IPS-18a (cell line): ENCODE measurements at regions not wholly inside any gene's neighbourhood (a gene's known extent, or its start where the extent isn't known, plus 50 kb on each side); places are given as distances from the start of the nearest gene placed in this dataset.

ENCODE experiments used
- H3K27ac ChIP-seq: one replicate; pipeline ENCODE4 v1.5.1; 2013; ENCODE audit warnings: low read length
- H3K27me3 ChIP-seq: one replicate; pipeline ENCODE4 v1.6.1; 2013; ENCODE audit warnings: mild to moderate bottlenecking, low read length; ENCODE audit not compliant: control insufficient read depth, insufficient read depth
- H3K36me3 ChIP-seq: one replicate; pipeline ENCODE4 v1.6.1; 2013; ENCODE audit warnings: low read depth, low read length; ENCODE audit not compliant: control insufficient read depth
- H3K4me1 ChIP-seq: one replicate; pipeline ENCODE4 v1.6.1; 2013; ENCODE audit warnings: low read depth, low read length; ENCODE audit not compliant: control insufficient read depth
- H3K4me3 ChIP-seq: one replicate; pipeline ENCODE4 v1.5.1; 2013; ENCODE audit warnings: low read length
- H3K9ac ChIP-seq: one replicate; pipeline ENCODE4 v1.6.1; 2013; ENCODE audit warnings: mild to moderate bottlenecking, low read length, moderate library complexity
- H3K9me3 ChIP-seq: one replicate; pipeline ENCODE4 v1.6.1; 2013; ENCODE audit warnings: low read depth, low read length; ENCODE audit not compliant: control insufficient read depth

DNA sequence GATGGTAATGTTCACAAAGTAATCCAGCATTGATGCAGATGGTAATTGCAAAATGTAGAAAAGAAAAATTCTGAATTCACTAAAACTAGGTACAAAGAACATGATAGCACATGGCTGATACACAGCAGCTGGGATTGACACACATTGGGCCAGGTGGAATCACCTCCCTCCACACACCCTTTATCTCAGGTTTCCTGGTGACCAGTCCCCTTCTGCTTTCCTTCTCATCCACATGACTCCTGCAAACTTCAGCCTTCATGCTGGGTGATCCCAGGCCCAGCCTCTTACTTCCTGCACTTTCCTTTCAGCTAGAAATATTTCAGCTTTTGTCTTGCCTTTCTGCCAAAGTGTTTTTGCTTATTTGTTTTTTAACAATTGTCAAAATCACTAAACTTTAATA is 246.9 kb downstream of the LNPK start:
- Histone ChIP-seq H3K9ac (no peak overlapping the region), H3K4me3 (no peak overlapping the region), H3K27me3 (peaks cover 6% of the 10 kb centered on the region)

DNA sequence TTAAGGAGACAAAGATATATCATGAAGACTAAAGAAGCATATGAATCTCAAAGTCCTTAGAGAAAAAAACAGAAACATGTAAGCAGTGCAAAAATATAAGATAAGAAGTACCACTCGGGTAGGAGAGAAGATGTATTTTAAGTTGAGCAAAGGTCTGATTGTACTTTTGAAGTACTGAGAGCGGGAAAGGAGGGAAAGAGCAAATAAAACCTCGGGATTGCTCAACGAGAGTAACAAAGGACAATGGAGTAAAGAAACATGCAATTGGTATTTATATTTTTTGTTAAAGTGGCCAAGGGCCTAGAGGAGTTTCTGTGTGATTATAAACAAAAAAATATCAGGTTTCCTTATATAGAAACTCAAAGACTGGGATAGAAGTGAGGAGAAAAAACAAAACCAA is 251.9 kb downstream of the LNPK start:
- H3K4me1 ChIP-seq, result peaks cover 3% of the 10 kb centered on the region
- no peak overlapping the region for H3K4me3 ChIP-seq
- H3K9ac ChIP-seq, result no peak overlapping the region
- no peaks in the 10 kb centered on the region for H3K36me3 ChIP-seq
- no peak overlapping the region for H3K27ac ChIP-seq
- H3K27me3 ChIP-seq, result no peaks in the 10 kb centered on the region
- H3K9me3 ChIP-seq, result no peaks in the 10 kb centered on the region

More for the DNA sequence above, 246.9 kb downstream of the LNPK start:
- H3K4me1 ChIP-seq, result peaks cover 5% of the 10 kb centered on the region
- no peak overlapping the region for H3K27ac ChIP-seq
- H3K9me3 ChIP-seq, result no peaks in the 10 kb centered on the region
- no peaks in the 10 kb centered on the region for H3K36me3 ChIP-seq

DNA sequence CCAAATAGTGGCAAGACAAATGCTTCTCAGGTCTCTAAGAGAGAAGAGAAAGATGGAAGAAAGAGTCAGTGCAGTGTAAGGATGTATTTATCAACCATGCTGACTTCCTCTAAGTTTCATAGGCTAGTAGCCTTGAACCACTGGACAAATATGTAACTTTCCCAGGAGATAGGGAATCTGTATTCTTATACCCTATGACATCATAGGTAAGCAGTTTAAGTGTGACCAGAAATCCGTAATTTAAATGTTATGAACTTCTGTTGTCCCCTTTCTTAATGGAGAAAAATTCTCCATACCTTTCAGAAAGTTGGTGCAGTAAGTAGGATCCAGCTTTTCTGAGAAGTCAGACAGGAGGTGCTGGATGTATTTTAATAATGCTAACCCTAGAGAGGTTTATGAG is 256.2 kb downstream of the LNPK start:
- H3K27ac ChIP-seq, result no peak overlapping the region

DNA sequence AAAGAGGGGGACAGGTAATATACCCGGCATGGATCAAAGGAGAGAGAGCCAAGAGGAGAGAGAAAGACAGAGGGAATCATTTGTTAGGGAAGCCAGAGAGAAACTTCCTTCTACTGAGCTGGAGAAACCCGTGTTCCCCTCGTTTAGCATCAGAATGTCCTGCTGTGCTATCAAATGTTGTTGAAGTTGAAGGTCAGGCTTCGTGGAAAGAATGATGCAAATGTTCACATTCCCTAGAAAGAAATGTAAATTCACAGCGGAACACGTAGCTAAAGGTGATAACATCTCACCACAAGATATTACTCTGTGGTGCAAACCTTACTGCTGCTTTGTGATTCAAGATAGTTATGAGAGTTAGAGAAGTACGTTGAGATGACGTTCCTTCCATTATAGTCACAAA is 258.1 kb downstream of the LNPK start:
- Histone ChIP-seq H3K4me3 (peak overlapping the region; percentile 7), H3K9me3 (no peaks in the 10 kb centered on the region), H3K36me3 (no peaks in the 10 kb centered on the region), H3K27ac (no peak overlapping the region), H3K9ac (no peak overlapping the region), H3K4me1 (peaks cover 10% of the 10 kb centered on the region), H3K27me3 (no peaks in the 10 kb centered on the region)

More for the DNA sequence above, 256.2 kb downstream of the LNPK start:
- no peak overlapping the region for H3K4me3 ChIP-seq
- H3K9ac ChIP-seq, result no peak overlapping the region
- peaks cover 10% of the 10 kb centered on the region for H3K4me1 ChIP-seq
- H3K27me3 ChIP-seq, result no peaks in the 10 kb centered on the region
- no peaks in the 10 kb centered on the region for H3K9me3 ChIP-seq
- no peaks in the 10 kb centered on the region for H3K36me3 ChIP-seq

- Histone ChIP-seq H3K9ac (no peak overlapping the region), H3K27ac (no peak overlapping the region), H3K4me1 (peaks cover 10% of the 10 kb centered on the region), H3K27me3 (no peaks in the 10 kb centered on the region), H3K9me3 (no peaks in the 10 kb centered on the region), H3K36me3 (no peaks in the 10 kb centered on the region), H3K4me3 (no peak overlapping the region)
Measured at GRCh38 chr2:175743011-175743410, 259.1 kb downstream of the LNPK start.

- Histone ChIP-seq H3K9me3 (no peaks in the 10 kb centered on the region), H3K27ac (no peak overlapping the region), H3K4me3 (no peak overlapping the region), H3K36me3 (no peaks in the 10 kb centered on the region), H3K4me1 (peaks cover 10% of the 10 kb centered on the region), H3K27me3 (no peaks in the 10 kb centered on the region), H3K9ac (no peak overlapping the region)
Measured at GRCh38 chr2:175742367-175742766, 259.7 kb downstream of the LNPK start.

DNA sequence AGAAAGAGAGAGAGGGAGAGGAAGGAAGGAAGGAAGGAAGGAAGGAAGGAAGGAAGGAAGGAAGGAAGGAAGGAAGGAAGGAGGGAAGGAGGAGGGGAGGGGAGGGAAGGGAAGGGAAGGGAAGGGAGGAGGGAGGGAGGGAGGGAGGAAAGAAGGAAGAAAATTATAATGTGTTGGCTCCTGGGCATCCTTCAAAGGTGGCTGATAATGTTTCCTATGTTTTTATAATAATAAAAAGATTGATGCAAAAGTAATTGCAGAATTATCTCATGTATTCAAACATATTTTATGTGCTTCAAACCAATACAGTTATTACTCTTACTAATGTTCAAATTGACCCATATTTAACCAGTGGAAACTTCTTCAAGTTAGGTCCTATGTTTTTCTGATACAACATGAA is 260.9 kb downstream of the LNPK start:
- H3K36me3 ChIP-seq, result no peaks in the 10 kb centered on the region
- H3K4me1 ChIP-seq, result peaks cover 10% of the 10 kb centered on the region
- no peak overlapping the region for H3K27ac ChIP-seq
- no peaks in the 10 kb centered on the region for H3K27me3 ChIP-seq
- H3K9ac ChIP-seq, result no peak overlapping the region
- H3K4me3 ChIP-seq, result no peak overlapping the region
- H3K9me3 ChIP-seq, result no peaks in the 10 kb centered on the region

DNA sequence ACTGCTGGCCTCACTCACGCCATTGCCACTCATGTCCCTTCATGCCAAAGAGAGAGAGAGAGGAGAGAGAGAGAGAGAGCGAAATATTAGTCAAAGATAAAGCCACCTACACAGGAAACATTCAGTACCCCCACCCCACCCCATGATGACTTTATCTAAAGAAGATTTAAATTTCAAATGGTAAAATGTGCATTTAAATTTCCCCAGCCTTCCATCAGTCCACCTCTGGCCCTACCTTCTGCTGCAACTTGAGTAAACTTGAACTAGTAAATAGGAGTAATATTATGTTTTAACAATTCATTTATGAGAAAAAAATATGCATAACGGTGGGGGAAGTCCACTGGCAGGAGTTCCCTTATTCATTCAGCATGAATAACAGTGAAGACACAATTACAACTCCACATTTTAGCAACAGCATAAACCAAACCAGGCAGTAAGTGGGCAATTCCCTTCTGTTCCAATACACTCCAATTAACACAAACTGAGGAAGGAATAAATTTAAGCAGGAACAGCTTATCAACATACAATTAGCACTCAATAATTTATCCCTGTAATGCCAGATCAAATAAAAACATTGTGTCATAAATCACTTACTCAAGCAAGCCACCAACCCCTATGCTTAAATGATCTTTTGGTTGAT is 264.2 kb downstream of the LNPK start:
- H3K36me3 ChIP-seq, result no peaks in the 10 kb centered on the region
- H3K9ac ChIP-seq, result no peak overlapping the region
- no peak overlapping the region for H3K27ac ChIP-seq
- peaks cover 4% of the 10 kb centered on the region for H3K4me1 ChIP-seq
- no peaks in the 10 kb centered on the region for H3K9me3 ChIP-seq
- no peaks in the 10 kb centered on the region for H3K27me3 ChIP-seq
- no peak overlapping the region for H3K4me3 ChIP-seq

DNA sequence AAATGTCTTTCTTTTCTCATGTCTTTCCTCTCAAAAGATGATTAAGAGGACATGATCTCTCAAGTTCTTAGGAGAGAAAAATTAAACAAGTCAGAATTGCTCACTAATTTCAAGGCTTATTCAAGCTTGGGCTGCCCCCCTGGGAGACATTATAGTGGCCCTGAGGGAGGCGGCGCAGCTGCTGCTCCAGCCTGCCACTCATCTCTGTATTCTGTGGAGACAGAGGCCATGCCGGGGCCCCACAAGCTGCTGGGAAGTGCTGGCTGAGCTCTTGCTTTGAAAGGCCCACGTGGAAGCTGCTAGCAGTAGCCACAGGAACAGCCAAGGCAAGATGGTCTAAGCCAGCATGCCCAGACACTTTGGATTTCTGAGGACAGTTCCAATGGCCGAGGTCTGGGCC is 267.4 kb downstream of the LNPK start:
- no peak overlapping the region for H3K4me3 ChIP-seq
- no peaks in the 10 kb centered on the region for H3K27me3 ChIP-seq
- no peaks in the 10 kb centered on the region for H3K9me3 ChIP-seq
- peaks cover 4% of the 10 kb centered on the region for H3K4me1 ChIP-seq
- no peaks in the 10 kb centered on the region for H3K36me3 ChIP-seq
- H3K27ac ChIP-seq, result no peak overlapping the region
- no peak overlapping the region for H3K9ac ChIP-seq

GRCh38 chr2:175732531-175732930 is 269.5 kb downstream of the LNPK start:
- Histone ChIP-seq H3K9ac (no peak overlapping the region), H3K4me3 (no peak overlapping the region), H3K4me1 (peaks cover 4% of the 10 kb centered on the region), H3K9me3 (no peaks in the 10 kb centered on the region), H3K36me3 (no peaks in the 10 kb centered on the region), H3K27me3 (no peaks in the 10 kb centered on the region), H3K27ac (no peak overlapping the region)

DNA sequence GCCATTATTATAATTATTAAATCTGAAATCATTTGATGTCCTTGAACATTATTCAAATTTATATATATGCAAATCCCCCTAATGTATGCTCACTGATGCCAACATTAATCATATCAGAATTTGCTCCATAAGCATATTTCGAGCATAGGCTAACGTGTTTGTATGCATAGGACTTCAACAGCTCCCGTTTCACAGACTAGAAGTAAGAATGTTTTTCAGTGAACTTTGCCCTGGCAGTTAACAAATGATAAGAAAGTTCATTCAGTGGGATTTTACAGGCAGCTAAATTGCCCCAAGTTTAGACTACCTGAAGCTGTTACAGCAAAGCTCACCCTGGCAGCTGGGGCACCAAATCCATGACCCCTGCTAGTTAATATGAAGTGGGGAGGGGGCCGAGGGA is 272.0 kb downstream of the LNPK start:
- Histone ChIP-seq H3K9ac (no peak overlapping the region), H3K9me3 (no peaks in the 10 kb centered on the region), H3K4me3 (no peak overlapping the region), H3K4me1 (peaks cover 4% of the 10 kb centered on the region), H3K27ac (no peak overlapping the region), H3K36me3 (no peaks in the 10 kb centered on the region), H3K27me3 (no peaks in the 10 kb centered on the region)

GRCh38 chr2:175729049-175729706 is 272.9 kb downstream of the LNPK start:
- Histone ChIP-seq H3K9ac (no peak overlapping the region), H3K27me3 (no peaks in the 10 kb centered on the region), H3K9me3 (no peaks in the 10 kb centered on the region), H3K4me3 (no peak overlapping the region), H3K27ac (no peak overlapping the region), H3K36me3 (no peaks in the 10 kb centered on the region), H3K4me1 (no peaks in the 10 kb centered on the region)
